IMR-90 (cell line): ENCODE measurements at regions not wholly inside any gene's neighbourhood (a gene's known extent, or its start where the extent isn't known, plus 50 kb on each side); places are given as distances from the start of the nearest gene placed in this dataset.

Experiments used
- ATAC-seq: fragments of 200-7000 bp; cut with Tn5 transposase; 2 replicates; pipeline ENCODE4 v1.9.1; 2020; ENCODE audit warnings: low read depth, mild to moderate bottlenecking, moderate library complexity
- BruUV-seq: library from RNA; stranded (reverse); fragments of 400-500 nt; replicated peaks from 2 replicates; lab custom pipeline; 2021; lab: Mats Ljungman, UMichigan
- CTCF ChIA-PET: fragments of 300-600 bp; formaldehyde crosslinking; extraction: SDS; loops from one replicate; lab custom pipeline; 2021; ENCODE audit warnings: antibody characterized with exemption; lab: Yijun Ruan, JAX
- POLR2A ChIA-PET: fragments of 300-600 bp; sonication (Branson Sonifier 250); formaldehyde crosslinking; loops from one replicate; lab custom pipeline; 2022; ENCODE audit warnings: antibody characterized with exemption; ENCODE audit not compliant: unreplicated experiment; lab: Charles Lee
- DNase-seq: peaks from one replicate; pipeline ENCODE4 v3.0.0; 2013
- H2AFZ ChIP-seq: replicated peaks from 2 replicates; pipeline ENCODE3; 2013; ENCODE audit warnings: low read length, mild to moderate bottlenecking; ENCODE audit not compliant: poor library complexity
- H2AK5ac ChIP-seq: 2 replicates; pipeline ENCODE4 v1.6.1; 2013; ENCODE audit warnings: low read depth, low read length, inconsistent platforms
- H2AK9ac ChIP-seq: replicated peaks from 2 replicates; pipeline ENCODE3; 2013; ENCODE audit warnings: mild to moderate bottlenecking, low read depth, low read length, moderate library complexity; ENCODE audit not compliant: poor library complexity
- H2BK120ac ChIP-seq: 2 replicates; pipeline ENCODE4 v1.6.1; 2013; ENCODE audit warnings: low read depth, low read length, inconsistent platforms
- H2BK15ac ChIP-seq: 3 replicates; pipeline ENCODE4 v1.6.1; 2013; ENCODE audit warnings: low read depth, low read length, inconsistent platforms
- H2BK20ac ChIP-seq: 2 replicates; pipeline ENCODE4 v1.6.1; 2013; ENCODE audit warnings: low read depth, mild to moderate bottlenecking, inconsistent platforms, low read length, moderate library complexity
- H2BK5ac ChIP-seq: 2 replicates; pipeline ENCODE4 v1.6.1; 2013; ENCODE audit warnings: mild to moderate bottlenecking, low read depth, low read length, inconsistent platforms; ENCODE audit not compliant: poor library complexity, severe bottlenecking
- H3K14ac ChIP-seq: replicated peaks from 2 replicates; pipeline ENCODE4 v1.6.1; 2013; ENCODE audit warnings: low read depth, low read length, inconsistent platforms
- H3K18ac ChIP-seq: 2 replicates; pipeline ENCODE4 v1.6.1; 2013; ENCODE audit warnings: low read depth, low read length, control low read depth
- H3K23ac ChIP-seq: 2 replicates; pipeline ENCODE4 v1.6.1; 2013; ENCODE audit warnings: low read depth, low read length, inconsistent platforms
- H3K27ac ChIP-seq: 2 replicates; pipeline ENCODE4 v1.5.1; 2013; ENCODE audit warnings: mild to moderate bottlenecking, control low read depth, low read length; ENCODE audit not compliant: insufficient read depth
- H3K27me3 ChIP-seq: 2 replicates; pipeline ENCODE4 v1.6.1; 2013; ENCODE audit warnings: low read length; ENCODE audit not compliant: control insufficient read depth, insufficient read depth
- H3K36me3 ChIP-seq: 2 replicates; pipeline ENCODE4 v1.6.1; 2013; ENCODE audit warnings: low read length, mixed read lengths; ENCODE audit not compliant: control insufficient read depth, insufficient read depth
- H3K4ac ChIP-seq: 2 replicates; pipeline ENCODE4 v1.6.1; 2013; ENCODE audit warnings: low read depth, low read length, inconsistent platforms
- H3K4me1 ChIP-seq: 2 replicates; pipeline ENCODE4 v1.6.1; 2013; ENCODE audit warnings: low read length, mixed read lengths; ENCODE audit not compliant: control insufficient read depth, insufficient read depth
- H3K4me2 ChIP-seq: 2 replicates; pipeline ENCODE4 v1.6.1; 2013; ENCODE audit warnings: low read depth, mild to moderate bottlenecking, control low read depth, low read length, moderate library complexity
- H3K4me3 ChIP-seq: 2 replicates; pipeline ENCODE4 v1.5.1; 2013; ENCODE audit warnings: low read depth, mild to moderate bottlenecking, control low read depth, low read length, moderate library complexity; ENCODE audit not compliant: insufficient read depth
- H3K56ac ChIP-seq: 2 replicates; pipeline ENCODE4 v1.6.1; 2013; ENCODE audit warnings: low read length, inconsistent platforms; ENCODE audit not compliant: insufficient read depth; ENCODE audit errors: extremely low read depth
- H3K79me1 ChIP-seq, 2 experiments: 2 replicates each; pipeline ENCODE4 v1.6.1; 2013; ENCODE audit warnings: low read length in 2 of 2, inconsistent platforms in 1 of 2, low read depth in 1 of 2
- H3K9ac ChIP-seq: 2 replicates; pipeline ENCODE4 v1.6.1; 2013; ENCODE audit warnings: low read depth, low read length, control low read depth
- H3K9me1 ChIP-seq: 2 replicates; pipeline ENCODE4 v1.6.1; 2013; ENCODE audit warnings: low read length, inconsistent platforms; ENCODE audit not compliant: insufficient read depth
- H3K9me3 ChIP-seq: 2 replicates; pipeline ENCODE4 v1.6.1; 2013; ENCODE audit warnings: low read length; ENCODE audit not compliant: control insufficient read depth, insufficient read depth
- H4K20me1 ChIP-seq: 2 replicates; pipeline ENCODE4 v1.6.1; 2013; ENCODE audit warnings: low read length, inconsistent platforms; ENCODE audit not compliant: insufficient read depth
- H4K5ac ChIP-seq: 2 replicates; pipeline ENCODE4 v1.6.1; 2013; ENCODE audit warnings: mild to moderate bottlenecking, low read depth, low read length, control low read depth
- H4K8ac ChIP-seq, 2 experiments: 2 replicates each; pipeline ENCODE4 v1.6.1; 2013; ENCODE audit warnings: low read depth in 2 of 2, low read length in 2 of 2, control low read depth in 1 of 2, inconsistent platforms in 1 of 2
- H4K91ac ChIP-seq: 2 replicates; pipeline ENCODE4 v1.6.1; 2013; ENCODE audit warnings: low read depth, low read length, inconsistent platforms; ENCODE audit not compliant: insufficient read depth
- CEBPB ChIP-seq: IDR thresholded peaks from 2 replicates; pipeline ENCODE4 v1.6.1; 2012; ENCODE audit warnings: low read depth, low read length, improper control_type of control experiment
- WGBS, 2 experiments: methylation state at CpG; one replicate each; pipeline versions ENCODE4 v1.1.5 to v1.1.7; 2013; ENCODE audit warnings: missing lambda C conversion rate in 2 of 2; ENCODE audit not compliant: insufficient read length in 1 of 2; ENCODE audit errors: extremely low coverage in 2 of 2; 5-methylcytosine and 5-hydroxymethylcytosine counted together
- dilution Hi-C: fragments of 300-500 bp; cut with HindIII; formaldehyde crosslinking; loops from one replicate; pipeline ENCODE4 v1.14.3; 2018; ENCODE audit warnings: low sequenced_read_pairs; ENCODE audit not compliant: unreplicated experiment
- in situ Hi-C: fragments of 300-500 bp; cut with MboI; formaldehyde crosslinking; loops from 3 replicates; pipeline ENCODE4 v1.14.3; 2019; ENCODE audit warnings: low sequenced_read_pairs, inconsistent platforms, mixed read lengths
- intact Hi-C: fragments of 100-400 bp; cut with micrococcal nuclease; formaldehyde crosslinking; loops from 2 replicates; pipeline ENCODE4 v1.10.0; 2022
- TF ChIP-seq, protein P1 (sequence below): fragments of 150-350 bp; IDR thresholded peaks from 2 replicates; pipeline ENCODE4 v1.6.1; 2017; ENCODE audit warnings: mild to moderate bottlenecking, antibody characterized with exemption, low read length, low read depth
- TF ChIP-seq, protein P2 (sequence below): conservative IDR thresholded peaks from 2 replicates; pipeline ENCODE4 v1.5.1; 2012; ENCODE audit warnings: mild to moderate bottlenecking, low read depth, low read length, improper control_type of control experiment

DNA sequence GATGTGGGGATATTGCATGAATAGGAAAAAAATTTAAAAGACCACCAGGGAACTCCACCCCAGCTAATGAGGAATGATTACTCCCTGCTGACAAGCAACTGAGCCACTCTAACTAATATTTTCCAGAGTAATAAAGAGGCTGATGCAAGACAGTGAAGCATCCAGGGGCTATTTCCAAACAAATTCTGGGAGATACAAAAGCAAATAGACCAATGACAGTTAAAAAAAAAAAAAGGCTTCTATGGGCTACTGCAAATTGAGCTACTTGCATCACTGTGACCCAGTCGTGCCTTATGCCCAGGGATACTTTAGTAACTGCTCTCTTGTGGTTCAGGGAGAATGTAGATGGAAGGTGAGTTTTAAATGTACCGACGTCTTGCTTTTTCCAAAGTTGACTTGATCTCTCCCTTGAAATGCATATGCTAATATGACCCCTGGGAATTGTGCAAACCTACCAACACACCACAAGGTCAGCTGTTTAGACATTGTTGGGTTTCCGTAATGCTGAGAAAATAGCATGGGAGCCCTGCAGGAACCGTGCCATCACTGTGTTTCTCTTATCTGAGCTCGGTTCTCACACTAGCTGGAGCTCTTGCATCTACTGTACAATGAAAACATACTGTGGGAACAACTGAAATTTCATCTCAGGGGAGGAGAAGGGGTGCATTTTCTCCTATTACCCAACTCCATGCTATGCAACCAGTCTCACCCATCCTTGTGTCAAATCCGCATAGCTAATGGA, 250.6 kb upstream of the MAP3K1 start:
- no TSS peak for BruUV-seq
- no peaks in the 10 kb centered on the region for H3K27me3 ChIP-seq
- DNase-seq: peak; percentile 73

More for the DNA sequence above, 250.6 kb upstream of the MAP3K1 start:
- H2AK5ac ChIP-seq: no peak overlapping the region
- no peak overlapping the region for H2AFZ ChIP-seq
- POLR2A ChIA-PET: interaction anchor here (0.6 kb wide), 1 partner anchor 271 kb away, joined by 6 read pairs; no protein-coding TSS in a partner anchor
- H3K4me1 ChIP-seq: peaks cover 4% of the 10 kb centered on the region
- H3K4ac ChIP-seq: no peak overlapping the region; the same call in 1 of the 2 replicates
- H4K5ac ChIP-seq: no peak overlapping the region
- peak overlapping the region; percentile 33 for H2BK120ac ChIP-seq
- no peaks in the 10 kb centered on the region for H4K20me1 ChIP-seq
- no peaks in the 10 kb centered on the region for H3K79me1 ChIP-seq
- no peak overlapping the region for H3K14ac ChIP-seq
- H3K36me3 ChIP-seq: no peaks in the 10 kb centered on the region
- 0 out of 2 replicates have a peak overlapping the region, but pooled peaks have one; percentile 48 for H4K91ac ChIP-seq
- H3K9me1 ChIP-seq: no peaks in the 10 kb centered on the region
- TF ChIP-seq, protein P1, sequence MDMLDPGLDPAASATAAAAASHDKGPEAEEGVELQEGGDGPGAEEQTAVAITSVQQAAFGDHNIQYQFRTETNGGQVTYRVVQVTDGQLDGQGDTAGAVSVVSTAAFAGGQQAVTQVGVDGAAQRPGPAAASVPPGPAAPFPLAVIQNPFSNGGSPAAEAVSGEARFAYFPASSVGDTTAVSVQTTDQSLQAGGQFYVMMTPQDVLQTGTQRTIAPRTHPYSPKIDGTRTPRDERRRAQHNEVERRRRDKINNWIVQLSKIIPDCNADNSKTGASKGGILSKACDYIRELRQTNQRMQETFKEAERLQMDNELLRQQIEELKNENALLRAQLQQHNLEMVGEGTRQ: no peak
- peak; percentile 53; the same call in 1 of the 2 replicates for TF ChIP-seq CEBPB
- TF ChIP-seq, protein P2, sequence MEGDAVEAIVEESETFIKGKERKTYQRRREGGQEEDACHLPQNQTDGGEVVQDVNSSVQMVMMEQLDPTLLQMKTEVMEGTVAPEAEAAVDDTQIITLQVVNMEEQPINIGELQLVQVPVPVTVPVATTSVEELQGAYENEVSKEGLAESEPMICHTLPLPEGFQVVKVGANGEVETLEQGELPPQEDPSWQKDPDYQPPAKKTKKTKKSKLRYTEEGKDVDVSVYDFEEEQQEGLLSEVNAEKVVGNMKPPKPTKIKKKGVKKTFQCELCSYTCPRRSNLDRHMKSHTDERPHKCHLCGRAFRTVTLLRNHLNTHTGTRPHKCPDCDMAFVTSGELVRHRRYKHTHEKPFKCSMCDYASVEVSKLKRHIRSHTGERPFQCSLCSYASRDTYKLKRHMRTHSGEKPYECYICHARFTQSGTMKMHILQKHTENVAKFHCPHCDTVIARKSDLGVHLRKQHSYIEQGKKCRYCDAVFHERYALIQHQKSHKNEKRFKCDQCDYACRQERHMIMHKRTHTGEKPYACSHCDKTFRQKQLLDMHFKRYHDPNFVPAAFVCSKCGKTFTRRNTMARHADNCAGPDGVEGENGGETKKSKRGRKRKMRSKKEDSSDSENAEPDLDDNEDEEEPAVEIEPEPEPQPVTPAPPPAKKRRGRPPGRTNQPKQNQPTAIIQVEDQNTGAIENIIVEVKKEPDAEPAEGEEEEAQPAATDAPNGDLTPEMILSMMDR: no peak
- 60% methylated on average over 1 of the region's 7 CpGs; no CpG with 5 or more reads in 1 of the 2 experiments for WGBS, 2 experiments
- no peak overlapping the region for H3K4me2 ChIP-seq
- H3K23ac ChIP-seq: peak overlapping the region; percentile 18; the same call in 1 of the 2 replicates
- CTCF ChIA-PET: interaction anchor here (0.6 to 1.1 kb wide), 3 partner anchors 11 to 719 kb away, joined by 3 to 5 read pairs (median 3); no protein-coding TSS in a partner anchor
- dilution Hi-C loops (no loop called here), in situ Hi-C loops (no loop called here), intact Hi-C loops (loop anchor here (5.0 kb wide), 2 partner anchors 253 to 292 kb away; partner anchors contain the start of gene MAP3K1)
- peak overlapping the region; percentile 33; the same call in 1 of the 2 replicates for H3K27ac ChIP-seq
- no peak overlapping the region for H2BK5ac ChIP-seq
- no peak overlapping the region for H3K56ac ChIP-seq
- ATAC-seq: peak; percentile 67
- no peak overlapping the region; the same call in 1 of the 2 replicates for H3K18ac ChIP-seq
- H2AK9ac ChIP-seq: no peak overlapping the region
- no peak overlapping the region; a peak in 1 of 4 replicates for H4K8ac ChIP-seq
- H3K9ac ChIP-seq: no peak overlapping the region
- no peaks in the 10 kb centered on the region for H3K9me3 ChIP-seq
- H2BK15ac ChIP-seq: no peak overlapping the region
- no peak overlapping the region for H3K4me3 ChIP-seq
- peak overlapping the region; percentile 56; the same call in 1 of the 2 replicates for H2BK20ac ChIP-seq
